T-cell (primary cell): ENCODE measurements at regions not wholly inside any gene's neighbourhood (a gene's known extent, or its start where the extent isn't known, plus 50 kb on each side); places are given as distances from the start of the nearest gene placed in this dataset.

Experiments
- ATAC-seq, 4 experiments: fragments of 200-7000 bp in 3 of 4; fragments of 150-1000 bp in 1 of 4; cut with Tn5 transposase; replicated peaks in 1 of 4; 1 replicate in 3 of 4; 2 replicates in 1 of 4; pipeline ENCODE4 v1.10.0; 2021; ENCODE audit warnings: moderate library complexity in 3 of 4, mild to moderate bottlenecking in 2 of 4, moderate number of reproducible peaks in 1 of 4
- CTCF ChIA-PET, 2 donors: fragments of 300-600 bp; sonication (Branson Sonifier 250); formaldehyde crosslinking; loops; one replicate each; lab custom pipeline; 2022; ENCODE audit warnings: antibody characterized with exemption in 2 of 2; lab: Charles Lee
- POLR2A ChIA-PET, 2 donors: fragments of 300-600 bp; sonication (Branson Sonifier 250); formaldehyde crosslinking; loops; one replicate each; lab custom pipeline; 2022; ENCODE audit warnings: antibody characterized with exemption in 2 of 2; lab: Charles Lee
- DNase-seq, 35 experiments: peaks; one replicate each; pipeline versions ENCODE4 v3.0.0 to v3.0.0-alpha.2; 2013 to 2023
- H3K27ac ChIP-seq: one replicate; pipeline ENCODE4 v1.5.1; 2013; ENCODE audit warnings: low read length
- H3K27me3 ChIP-seq, 2 experiments: replicated peaks in 1 of 2; 1 replicate in 1 of 2; 2 replicates in 1 of 2; pipeline versions ENCODE4 v1.6.1 to v1.7.0; 2013; ENCODE audit warnings: low read length in 1 of 2, mixed read lengths in 1 of 2; ENCODE audit not compliant: control insufficient read depth in 2 of 2, insufficient read depth in 2 of 2; ENCODE audit errors: extremely low read depth in 1 of 2
- H3K36me3 ChIP-seq, 2 donors: 1 replicate in 1 of 2; 2 replicates in 1 of 2; pipeline versions ENCODE4 v1.6.1 to v1.7.0; 2013; ENCODE audit warnings: low read length in 1 of 2; ENCODE audit not compliant: control insufficient read depth in 2 of 2, insufficient read depth in 1 of 2; ENCODE audit errors: extremely low read depth in 1 of 2
- H3K4me1 ChIP-seq, 2 experiments: 1 replicate in 1 of 2; 2 replicates in 1 of 2; pipeline versions ENCODE4 v1.6.1 to v1.7.0; 2013; ENCODE audit warnings: low read length in 2 of 2, mixed read lengths in 1 of 2; ENCODE audit not compliant: insufficient read depth in 2 of 2, control insufficient read depth in 1 of 2; ENCODE audit errors: extremely low read depth in 1 of 2
- H3K4me3 ChIP-seq, 2 donors: 1 replicate in 1 of 2; 2 replicates in 1 of 2; pipeline versions ENCODE4 v1.5.1 to v1.7.0; 2013; ENCODE audit warnings: mild to moderate bottlenecking in 2 of 2, low read length in 1 of 2, moderate library complexity in 1 of 2; ENCODE audit not compliant: control insufficient read depth in 1 of 2; ENCODE audit errors: extremely low read depth in 1 of 2
- H3K9me3 ChIP-seq: 2 replicates; pipeline ENCODE4 v1.7.0; 2013
- H3K27ac Mint-ChIP-seq, 2 donors: one replicate each; pipeline ENCODE4 v1.8.0; 2020 to 2021; ENCODE audit warnings: mild to moderate bottlenecking in 2 of 2, mixed read lengths in 2 of 2
- H3K27me3 Mint-ChIP-seq, 2 donors: one replicate each; pipeline ENCODE4 v1.8.0; 2021 to 2022; ENCODE audit warnings: mixed read lengths in 2 of 2
- H3K36me3 Mint-ChIP-seq: one replicate; pipeline ENCODE4 v1.8.0; 2021; ENCODE audit warnings: mixed read lengths
- H3K4me1 Mint-ChIP-seq, 3 donors: one replicate each; pipeline ENCODE4 v1.8.0; 2020 to 2022; ENCODE audit warnings: mixed read lengths in 3 of 3, mild to moderate bottlenecking in 1 of 3
- H3K4me3 Mint-ChIP-seq, 3 donors: one replicate each; pipeline ENCODE4 v1.8.0; 2020 to 2022; ENCODE audit warnings: mild to moderate bottlenecking in 3 of 3, mixed read lengths in 3 of 3, moderate library complexity in 3 of 3
- H3K9me3 Mint-ChIP-seq, 3 donors: one replicate each; pipeline ENCODE4 v1.8.0; 2020 to 2022; ENCODE audit warnings: mixed read lengths in 3 of 3
- WGBS: methylation state at CpG from one replicate; pipeline ENCODE4 v1.1.5; 2013; ENCODE audit warnings: missing lambda C conversion rate; ENCODE audit not compliant: insufficient coverage; 5-methylcytosine and 5-hydroxymethylcytosine counted together

- Histone ChIP-seq H3K4me3 (no peak overlapping the region), H3K9me3 (no peaks in the 10 kb centered on the region), H3K4me1 (no peaks in the 10 kb centered on the region), H3K36me3 (no peaks in the 10 kb centered on the region), H3K27ac (no peak overlapping the region), H3K27me3 (peaks cover 0 to 23% of the 10 kb centered on the region in 2 experiments)
- Mint-ChIP-seq H3K4me3 (no peak overlapping the region), H3K27ac (no peak overlapping the region), H3K27me3 (peaks cover 5 to 30% of the 10 kb centered on the region in 2 donors), H3K9me3 (peaks cover 0 to 4% (median 2%) of the 10 kb centered on the region in 3 donors), H3K36me3 (no peaks in the 10 kb centered on the region), H3K4me1 (no peaks in the 10 kb centered on the region)
- WGBS: 63% methylated on average over 1 of the region's 2 CpGs
- no peak for DNase-seq
- ChIA-PET CTCF (no interaction called here), POLR2A (no interaction called here)
- ATAC-seq: no peak
These were observed 140.2 kb downstream of the MIS18A start for GRCh38 chr21:32138658-32139057.

GRCh38 chr21:32137931-32138330 lies 140.9 kb downstream of the MIS18A start:
- Mint-ChIP-seq H3K4me3 (no peak overlapping the region), H3K27me3 (peaks cover 4 to 30% of the 10 kb centered on the region in 2 donors), H3K4me1 (no peaks in the 10 kb centered on the region), H3K27ac (no peak overlapping the region), H3K36me3 (no peaks in the 10 kb centered on the region), H3K9me3 (peaks cover 0 to 4% (median 2%) of the 10 kb centered on the region in 3 donors)
- WGBS: 83% methylated on average over 8 of the region's 9 CpGs
- Histone ChIP-seq H3K27me3 (peaks cover 0 to 25% of the 10 kb centered on the region in 2 experiments), H3K9me3 (no peaks in the 10 kb centered on the region), H3K4me1 (no peaks in the 10 kb centered on the region), H3K27ac (no peak overlapping the region), H3K36me3 (no peaks in the 10 kb centered on the region), H3K4me3 (no peak overlapping the region)
- ChIA-PET POLR2A (no interaction called here), CTCF (no interaction called here)
- DNase-seq (no peak), ATAC-seq (no peak)

- Histone ChIP-seq H3K27me3 (peaks cover 0 to 25% of the 10 kb centered on the region in 2 experiments), H3K4me1 (no peaks in the 10 kb centered on the region), H3K9me3 (no peaks in the 10 kb centered on the region), H3K36me3 (no peaks in the 10 kb centered on the region), H3K27ac (no peak overlapping the region), H3K4me3 (no peak overlapping the region)
- 9% methylated on average over 1 of the region's 2 CpGs for WGBS
- H3K27ac Mint-ChIP-seq: no peak overlapping the region
- H3K4me3 Mint-ChIP-seq: no peak overlapping the region
- no peaks in the 10 kb centered on the region for H3K36me3 Mint-ChIP-seq
- peaks cover 4 to 29% of the 10 kb centered on the region in 2 donors for H3K27me3 Mint-ChIP-seq
- ATAC-seq: no peak
- no peak for DNase-seq
- peaks cover 0 to 4% (median 2%) of the 10 kb centered on the region in 3 donors for H3K9me3 Mint-ChIP-seq
- CTCF ChIA-PET: no interaction called here
- H3K4me1 Mint-ChIP-seq: no peaks in the 10 kb centered on the region
- POLR2A ChIA-PET: no interaction called here
These were observed 141.6 kb downstream of the MIS18A start for GRCh38 chr21:32137266-32137665.

- WGBS: 93% methylated on average over 3 of the region's 7 CpGs
- CTCF ChIA-PET: no interaction called here
- peaks cover 0 to 21% of the 10 kb centered on the region in 2 experiments for H3K27me3 ChIP-seq
- no peak for DNase-seq
- POLR2A ChIA-PET: no interaction called here
- H3K9me3 ChIP-seq: no peaks in the 10 kb centered on the region
- Mint-ChIP-seq H3K27me3 (peaks cover 5 to 25% of the 10 kb centered on the region in 2 donors), H3K36me3 (no peaks in the 10 kb centered on the region), H3K4me1 (no peaks in the 10 kb centered on the region), H3K4me3 (no peak overlapping the region), H3K9me3 (peaks cover 2 to 6% (median 4%) of the 10 kb centered on the region in 3 donors), H3K27ac (no peak overlapping the region)
- no peaks in the 10 kb centered on the region for H3K4me1 ChIP-seq
- ATAC-seq: no peak
- no peak overlapping the region for H3K27ac ChIP-seq
- H3K4me3 ChIP-seq: no peak overlapping the region
- no peaks in the 10 kb centered on the region for H3K36me3 ChIP-seq
These were observed 142.3 kb downstream of the MIS18A start for GRCh38 chr21:32136546-32136945.

- Mint-ChIP-seq H3K27me3 (peaks cover 8 to 28% of the 10 kb centered on the region in 2 donors), H3K36me3 (no peaks in the 10 kb centered on the region), H3K4me1 (no peaks in the 10 kb centered on the region), H3K27ac (no peak overlapping the region), H3K9me3 (peaks cover 2 to 11% (median 4%) of the 10 kb centered on the region in 3 donors), H3K4me3 (no peak overlapping the region)
- no peak for ATAC-seq
- no peak for DNase-seq
- no peaks in the 10 kb centered on the region for H3K36me3 ChIP-seq
- H3K4me3 ChIP-seq: no peak overlapping the region
- POLR2A ChIA-PET: no interaction called here
- H3K27me3 ChIP-seq: peaks cover 0 to 20% of the 10 kb centered on the region in 2 experiments
- H3K27ac ChIP-seq: no peak overlapping the region
- H3K9me3 ChIP-seq: no peaks in the 10 kb centered on the region
- 76% methylated on average over 5 of the region's 16 CpGs for whole genome bisulfite sequencing
- CTCF ChIA-PET: no interaction called here
- no peaks in the 10 kb centered on the region for H3K4me1 ChIP-seq
These were observed 143.2 kb downstream of the MIS18A start for GRCh38 chr21:32135401-32136363.

GRCh38 chr21:32134441-32135130 lies 144.3 kb downstream of the MIS18A start:
- peaks cover 8 to 28% of the 10 kb centered on the region in 2 donors for H3K27me3 Mint-ChIP-seq
- Histone ChIP-seq H3K27me3 (peaks cover 0 to 17% of the 10 kb centered on the region in 2 experiments), H3K36me3 (no peaks in the 10 kb centered on the region), H3K4me3 (no peak overlapping the region), H3K9me3 (no peaks in the 10 kb centered on the region), H3K27ac (no peak overlapping the region), H3K4me1 (no peaks in the 10 kb centered on the region)
- H3K4me3 Mint-ChIP-seq: no peak overlapping the region
- WGBS: 71% methylated on average over 7 of the region's 11 CpGs
- no peaks in the 10 kb centered on the region for H3K36me3 Mint-ChIP-seq
- H3K4me1 Mint-ChIP-seq: no peaks in the 10 kb centered on the region
- H3K27ac Mint-ChIP-seq: no peak overlapping the region
- H3K9me3 Mint-ChIP-seq: peaks cover 2 to 11% (median 4%) of the 10 kb centered on the region in 3 donors
- POLR2A ChIA-PET: no interaction called here
- DNase-seq (no peak), ATAC-seq (no peak)
- CTCF ChIA-PET: no interaction called here
